GM18507 (cell line): ENCODE measurements at regions not wholly inside any gene's neighbourhood (a gene's known extent, or its start where the extent isn't known, plus 50 kb on each side); places are given as distances from the start of the nearest gene placed in this dataset.
A peak's percentile ranks its signal among the peaks of the same experiment; 100 is the strongest.

Source experiments
- DNase-seq: peaks from one replicate; pipeline ENCODE4 v3.0.0; 2011; ENCODE audit warnings: low read depth; ENCODE audit not compliant: insufficient read length; ENCODE audit errors: extremely low spot score
- FAIRE-seq: peaks from 2 replicates; lab custom pipeline; 2011; peaks lifted over from hg19 to GRCh38; lab: Jason Lieb, UNC

DNA sequence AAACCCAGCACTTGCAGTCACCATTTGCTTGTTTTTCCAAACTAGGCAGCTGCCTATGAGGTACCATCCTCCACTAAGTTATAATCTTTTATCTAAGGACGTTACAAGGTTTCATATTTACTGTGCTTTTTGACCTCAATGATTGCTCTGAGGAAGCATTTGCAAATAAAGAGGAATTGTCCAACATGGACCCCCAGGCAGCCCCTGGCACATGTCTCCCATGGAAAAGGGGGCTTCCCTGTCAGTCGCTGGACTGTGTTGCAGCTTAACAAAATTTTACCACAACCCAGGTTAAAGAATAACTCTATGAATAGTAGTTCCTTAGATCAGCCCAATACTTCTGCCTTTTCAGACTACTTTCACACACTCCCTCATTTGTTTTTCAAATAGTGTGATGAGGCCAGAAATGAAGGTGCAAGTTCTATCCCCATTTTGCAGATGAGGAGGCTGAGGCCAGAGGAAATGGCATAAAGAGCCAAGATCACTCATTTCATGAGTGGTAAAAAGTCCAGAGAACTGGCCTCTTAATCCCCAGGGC is 52.8 kb upstream of the ZPBP start:
- FAIRE-seq (peak; percentile 90), DNase-seq (no peak)

DNA sequence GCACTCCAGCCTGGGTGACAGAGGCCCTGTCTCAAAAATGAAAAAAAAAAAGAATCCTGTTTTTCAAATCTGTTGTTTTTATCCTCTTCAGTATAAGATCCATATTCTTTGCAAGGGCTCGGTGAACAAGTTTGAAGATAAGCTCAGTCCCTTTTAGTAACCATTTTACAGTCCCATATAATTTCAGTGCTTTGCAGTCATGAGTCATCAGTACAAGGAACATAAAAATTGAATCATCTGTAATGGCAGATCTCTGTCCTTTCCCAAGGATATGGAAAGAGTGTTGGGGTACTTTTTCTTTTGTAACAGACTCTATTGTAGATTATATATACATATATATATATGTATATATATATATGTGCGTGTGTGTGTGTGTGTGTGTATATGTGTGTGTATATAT is 52.2 kb upstream of the ZPBP start:
- FAIRE-seq, result no peak

More for the DNA sequence above, 52.2 kb upstream of the ZPBP start:
- no peak for DNase-seq
